AG09309 (cell line): ENCODE measurements at regions not wholly inside any gene's neighbourhood (a gene's known extent, or its start where the extent isn't known, plus 50 kb on each side); places are given as distances from the start of the nearest gene placed in this dataset.

Source experiments
- DNase-seq: peaks from one replicate; pipeline ENCODE4 v3.0.0-alpha.2; 2010; ENCODE audit warnings: low read depth
- H3K4me3 ChIP-seq: 2 replicates; pipeline ENCODE4 v1.5.1; 2011; ENCODE audit warnings: mild to moderate bottlenecking, low read depth, low read length, moderate library complexity; ENCODE audit not compliant: control insufficient read depth
- CTCF ChIP-seq: IDR thresholded peaks from 2 replicates; pipeline ENCODE4 v1.5.1; 2011; ENCODE audit warnings: mild to moderate bottlenecking, low read depth, low read length, inconsistent platforms; ENCODE audit not compliant: insufficient read depth, control insufficient read depth; ENCODE audit errors: missing control alignments

GRCh38 chr12:73731658-73732057 lies 806.0 kb upstream of the ATXN7L3B start:
- no peak for TF ChIP-seq CTCF
- no peak for DNase-seq
- H3K4me3 ChIP-seq = no peak overlapping the region

- no peak for DNase-seq
- TF ChIP-seq CTCF = no peak
- H3K4me3 ChIP-seq = no peak overlapping the region
Measured at GRCh38 chr12:73769337-73769736, 768.3 kb upstream of the ATXN7L3B start.

- DNase-seq = no peak
- no peak overlapping the region for H3K4me3 ChIP-seq
- no peak for TF ChIP-seq CTCF
Measured at GRCh38 chr12:73798523-73798922, 739.1 kb upstream of the ATXN7L3B start.

- no peak overlapping the region for H3K4me3 ChIP-seq
- DNase-seq = no peak
- TF ChIP-seq CTCF = no peak
Measured at GRCh38 chr12:73815072-73815645, 722.5 kb upstream of the ATXN7L3B start.

GRCh38 chr12:73817161-73817560 lies 720.5 kb upstream of the ATXN7L3B start:
- DNase-seq = no peak
- TF ChIP-seq CTCF = no peak
- no peak overlapping the region for H3K4me3 ChIP-seq

GRCh38 chr12:73833746-73834145 lies 703.9 kb upstream of the ATXN7L3B start:
- H3K4me3 ChIP-seq = no peak overlapping the region
- DNase-seq = no peak
- TF ChIP-seq CTCF = no peak

- no peak for TF ChIP-seq CTCF
- H3K4me3 ChIP-seq = no peak overlapping the region
- DNase-seq = no peak
Measured at GRCh38 chr12:73841963-73842362, 695.7 kb upstream of the ATXN7L3B start.
